ENCODE measurements at regions not wholly inside any gene's neighbourhood (a gene's known extent, or its start where the extent isn't known, plus 50 kb on each side); places are given as distances from the start of the nearest gene placed in this dataset.

DNA sequence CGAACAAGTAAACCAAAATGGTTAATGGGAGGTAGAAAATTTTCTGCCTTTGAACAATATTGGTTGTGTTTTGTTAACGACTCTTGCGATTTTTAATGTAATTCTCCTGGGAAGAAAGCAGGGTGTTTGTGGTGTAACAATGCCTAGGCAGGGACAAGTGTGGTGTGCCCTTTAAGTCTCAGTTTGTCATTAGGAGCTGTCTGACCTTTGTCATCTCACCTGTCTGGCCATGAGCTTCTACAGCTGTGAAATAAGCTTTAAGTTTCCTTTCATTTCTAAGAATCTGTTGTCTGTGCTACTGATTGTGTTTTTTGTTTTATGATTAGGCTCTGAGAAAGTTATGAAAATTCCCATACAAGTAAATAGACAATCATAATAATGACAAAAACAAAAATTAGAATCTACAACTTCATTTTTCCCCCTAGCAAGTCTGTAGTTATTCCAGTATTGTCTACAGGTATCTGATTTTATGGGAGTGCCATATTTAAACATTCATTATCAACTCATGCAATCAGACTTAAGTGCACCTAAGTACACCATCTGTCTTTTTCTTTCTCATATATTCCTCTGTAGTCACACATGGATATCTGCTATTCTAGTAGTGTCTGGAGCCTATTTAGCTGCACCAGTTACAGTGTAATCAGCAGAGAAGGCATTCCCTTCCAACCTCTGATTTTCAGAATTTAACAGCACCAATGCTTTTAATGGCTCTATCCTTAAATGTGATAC, 203.5 kb downstream of the PPARGC1A start:
- Histone ChIP-seq H3K27ac (no peak overlapping the region), H3K36me3 (no peaks in the 10 kb centered on the region), H3K4me3 (no peak overlapping the region), H3K9me3 (no peaks in the 10 kb centered on the region), H3K4me1 (no peaks in the 10 kb centered on the region), H3K27me3 (no peaks in the 10 kb centered on the region)
- TF ChIP-seq CTCF (IDR thresholded peaks at IDR 0.05), result no peak
- intact Hi-C loops (cut with DNase I), result no loop called here
- DNase-seq (ENCODE audit: low spot score in 2 of 2), result no peak

GRCh38 chr4:23685471-23685870, 204.4 kb downstream of the PPARGC1A start:
- DNase-seq (ENCODE audit: low spot score in 2 of 2), result no peak
- Histone ChIP-seq H3K27me3 (no peaks in the 10 kb centered on the region), H3K4me1 (no peaks in the 10 kb centered on the region), H3K27ac (no peak overlapping the region), H3K9me3 (no peaks in the 10 kb centered on the region), H3K36me3 (no peaks in the 10 kb centered on the region), H3K4me3 (no peak overlapping the region)
- intact Hi-C loops (cut with DNase I), result no loop called here
- no peak for TF ChIP-seq CTCF (IDR thresholded peaks at IDR 0.05)

DNA sequence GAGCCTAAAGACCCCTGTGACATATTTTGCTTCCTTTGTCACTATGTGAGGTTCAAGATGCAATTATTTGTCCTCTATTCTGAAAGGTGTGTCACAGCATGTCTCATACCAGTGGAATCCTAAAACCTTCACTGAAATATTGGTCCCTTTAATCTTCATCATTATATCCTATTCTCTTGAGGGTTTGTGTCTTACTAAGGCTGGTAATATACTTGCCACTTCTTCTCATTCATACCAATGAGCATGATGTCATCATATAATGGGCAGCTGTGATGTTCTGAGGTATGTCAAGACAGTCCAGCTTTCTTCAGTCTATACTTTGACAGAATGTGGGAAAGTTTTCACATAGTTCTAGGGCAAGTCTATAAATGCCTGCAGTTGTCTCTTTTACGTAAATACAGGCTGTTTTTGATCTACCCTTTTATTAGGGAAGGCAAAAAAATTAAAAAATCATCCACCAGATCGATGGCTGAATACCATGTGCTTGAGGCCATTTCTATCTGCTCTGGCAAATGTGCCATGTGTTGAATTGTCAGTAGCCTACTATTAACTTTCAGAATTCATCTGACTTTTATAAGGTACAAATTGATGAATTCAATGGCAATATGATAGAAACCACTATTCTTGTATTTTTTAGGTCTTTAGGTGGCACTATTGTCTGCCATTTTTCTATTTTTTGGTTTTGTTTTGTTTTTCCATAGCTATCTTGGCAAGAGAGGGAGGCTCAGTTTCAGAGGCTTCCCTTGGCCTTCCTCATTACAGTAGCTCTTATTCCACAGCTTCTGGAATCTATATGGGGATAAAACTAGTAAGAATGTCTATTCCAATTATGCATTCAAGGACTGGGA, 209.0 kb downstream of the PPARGC1A start:
- DNase-seq (ENCODE audit: low spot score in 2 of 2), result no peak
- intact Hi-C loops (cut with DNase I), result loop anchor here (5.0 kb wide), 1 partner anchor 741 kb away; no protein-coding TSS in a partner anchor
- no peak overlapping the region for H3K27ac ChIP-seq
- H3K36me3 ChIP-seq, result no peaks in the 10 kb centered on the region
- TF ChIP-seq CTCF (IDR thresholded peaks at IDR 0.05), result peak in 1 of 3 experiments; percentile 16
- no peaks in the 10 kb centered on the region for H3K4me1 ChIP-seq
- H3K27me3 ChIP-seq, result no peaks in the 10 kb centered on the region
- H3K4me3 ChIP-seq, result no peak overlapping the region
- no peaks in the 10 kb centered on the region for H3K9me3 ChIP-seq

GRCh38 chr4:23674694-23675093, 215.2 kb downstream of the PPARGC1A start:
- DNase-seq (ENCODE audit: low spot score in 2 of 2), result no peak
- H3K4me1 ChIP-seq, result no peaks in the 10 kb centered on the region
- no peak overlapping the region for H3K27ac ChIP-seq
- no peaks in the 10 kb centered on the region for H3K36me3 ChIP-seq
- no peak overlapping the region for H3K4me3 ChIP-seq
- intact Hi-C loops (cut with DNase I), result no loop called here
- no peaks in the 10 kb centered on the region for H3K27me3 ChIP-seq
- H3K9me3 ChIP-seq, result no peaks in the 10 kb centered on the region
- TF ChIP-seq CTCF (IDR thresholded peaks at IDR 0.05), result no peak

DNA sequence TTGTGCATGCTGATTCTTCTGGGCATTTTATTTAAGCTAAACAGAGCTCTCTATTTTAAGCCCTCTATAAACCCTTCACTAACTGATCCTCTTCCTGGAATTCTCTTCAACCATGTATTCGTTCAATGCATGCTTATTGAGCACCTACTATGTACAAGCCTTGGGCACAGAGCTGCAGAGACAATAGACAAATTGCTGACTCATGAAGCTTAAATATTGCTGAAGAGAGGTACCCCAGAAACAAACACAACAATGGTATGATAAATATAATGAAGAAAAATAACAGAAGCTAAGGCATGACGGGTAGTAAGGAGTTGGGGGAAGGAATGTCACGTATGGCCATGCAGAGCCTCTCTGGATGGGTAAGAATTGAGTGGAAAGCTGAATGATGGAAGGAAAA, 222.2 kb downstream of the PPARGC1A start:
- Histone ChIP-seq H3K27me3 (no peaks in the 10 kb centered on the region), H3K4me3 (no peak overlapping the region), H3K36me3 (no peaks in the 10 kb centered on the region), H3K27ac (no peak overlapping the region), H3K4me1 (no peaks in the 10 kb centered on the region), H3K9me3 (no peaks in the 10 kb centered on the region)
- DNase-seq (ENCODE audit: low spot score in 2 of 2), result no peak
- intact Hi-C loops (cut with DNase I), result no loop called here
- TF ChIP-seq CTCF (IDR thresholded peaks at IDR 0.05), result no peak
